NCI-H82 treated with DMSO at 0.1 percent for 48 hours (cell line): ENCODE measurements at regions not wholly inside any gene's neighbourhood (a gene's known extent, or its start where the extent isn't known, plus 50 kb on each side); places are given as distances from the start of the nearest gene placed in this dataset.

Source experiments
- DNase-seq: peaks from one replicate; lab custom pipeline; 2025; ENCODE audit not compliant: unreplicated experiment; lab: John Stamatoyannopoulos, UW

DNA sequence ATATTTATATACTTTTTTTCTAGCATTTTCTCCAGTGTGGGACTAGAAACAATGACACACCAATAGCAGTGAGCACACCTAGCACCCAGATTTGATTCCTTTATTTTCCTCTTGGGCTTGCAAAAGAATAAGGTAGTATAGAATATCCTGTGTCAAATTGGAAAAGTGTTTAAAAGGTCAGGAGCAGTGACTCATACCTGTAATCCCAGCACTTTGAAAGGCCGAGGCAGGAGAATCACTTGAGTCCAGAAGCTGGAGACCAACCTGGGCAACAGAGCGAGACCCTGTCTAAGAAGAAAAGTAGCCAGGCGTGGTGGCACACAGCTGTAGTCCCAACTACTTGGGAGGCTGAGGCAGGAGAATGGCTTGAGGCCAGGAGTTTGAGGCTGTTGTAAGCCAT is 53.8 kb upstream of the SGPP1 start:
- DNase-seq = no peak

DNA sequence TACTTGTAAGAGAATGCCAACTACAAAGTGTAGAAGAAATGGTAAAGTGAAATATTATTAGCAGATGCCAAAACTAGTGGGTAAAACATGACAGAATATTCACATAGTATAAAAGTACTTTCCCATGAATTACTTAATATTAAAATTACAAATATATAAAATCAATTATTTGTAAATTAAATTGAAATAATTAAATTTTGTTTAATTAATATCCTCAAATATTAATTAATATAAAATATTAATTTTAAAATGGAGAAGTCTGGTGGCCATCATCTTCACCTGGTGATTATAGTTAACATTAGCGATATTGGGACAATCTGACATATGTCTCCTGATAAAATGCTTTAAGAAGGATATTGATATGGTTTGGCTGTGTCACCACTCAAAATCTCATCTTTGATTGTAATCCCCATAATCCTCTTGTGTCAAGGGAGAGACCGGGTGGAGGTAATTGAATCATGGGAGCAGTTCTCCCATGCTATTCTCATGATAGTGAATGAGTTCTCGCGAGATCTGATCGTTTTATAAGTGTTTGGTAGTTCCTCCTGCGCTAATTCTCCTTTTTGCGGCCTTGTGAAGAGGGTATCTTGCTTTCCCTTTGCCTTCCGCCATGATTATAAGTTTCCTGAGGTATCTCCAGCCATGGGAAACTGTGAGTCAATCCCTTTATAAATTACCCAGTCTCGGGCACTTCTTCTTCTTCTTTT is 55.0 kb upstream of the SGPP1 start:
- DNase-seq = peak; percentile 18

DNA sequence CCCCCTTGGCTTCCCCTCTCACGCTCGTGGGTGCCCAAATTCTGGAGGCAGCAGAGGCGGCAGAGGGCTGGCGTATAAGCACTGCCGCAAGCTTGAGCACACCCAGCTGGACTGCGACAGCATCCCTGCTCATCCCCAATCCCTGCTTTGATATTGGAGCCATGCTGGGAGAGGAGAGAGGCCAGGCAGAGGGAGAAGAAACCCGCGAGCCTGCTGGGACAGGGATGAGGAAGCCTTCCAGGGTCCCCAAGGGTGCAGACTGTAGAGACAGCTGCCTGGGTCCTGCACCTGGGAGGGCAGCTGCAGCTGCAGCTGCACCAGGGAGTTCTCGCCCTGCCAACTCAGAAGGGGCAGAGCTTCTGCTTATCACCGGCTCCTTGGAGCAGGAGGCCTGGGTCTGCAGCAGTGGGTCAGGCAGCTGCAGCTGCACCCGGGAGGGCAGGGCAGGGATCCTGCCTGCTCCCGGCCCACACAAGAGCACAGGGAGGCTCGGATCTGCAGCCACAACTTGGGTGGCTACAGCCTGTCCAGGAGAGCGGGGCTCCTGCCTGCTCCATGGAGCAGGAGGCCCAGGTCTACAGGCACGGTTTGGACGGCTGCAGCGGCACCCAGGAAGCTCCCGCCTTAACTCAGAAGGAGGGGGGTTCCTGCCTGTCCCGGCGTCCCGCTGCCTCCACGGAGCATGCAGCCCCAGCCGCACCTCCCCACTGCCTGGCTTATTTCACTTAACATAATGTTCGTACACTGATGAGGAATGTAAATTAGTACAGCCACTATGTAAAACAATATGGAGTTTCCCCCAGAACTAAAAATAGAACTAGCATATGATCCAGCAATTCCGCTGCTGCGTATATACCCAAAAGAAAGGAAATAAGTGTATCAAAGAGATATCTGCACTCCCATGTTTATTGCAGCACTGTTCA is 60.4 kb upstream of the SGPP1 start:
- no peak for DNase-seq

DNA sequence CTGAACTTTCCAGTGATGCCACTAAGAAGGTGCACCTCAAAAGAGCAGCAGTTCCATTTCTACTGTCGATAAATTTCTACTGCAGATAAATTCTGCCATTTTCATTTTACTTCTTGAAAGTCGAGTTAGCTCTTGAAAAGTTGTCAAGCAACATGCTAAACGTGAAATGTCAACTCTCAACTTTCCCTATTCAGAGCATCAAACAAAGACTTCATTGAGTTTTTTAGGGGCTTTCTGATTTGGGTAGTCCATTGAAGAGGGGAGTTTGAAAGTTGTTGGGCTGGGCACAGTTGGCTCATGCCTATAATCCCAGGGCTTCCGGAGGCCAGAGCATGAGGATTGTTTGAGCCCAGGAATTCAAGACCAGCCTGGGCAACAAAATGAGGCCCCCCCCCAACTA is 59.4 kb upstream of the SYNE2 start:
- DNase-seq = no peak

DNA sequence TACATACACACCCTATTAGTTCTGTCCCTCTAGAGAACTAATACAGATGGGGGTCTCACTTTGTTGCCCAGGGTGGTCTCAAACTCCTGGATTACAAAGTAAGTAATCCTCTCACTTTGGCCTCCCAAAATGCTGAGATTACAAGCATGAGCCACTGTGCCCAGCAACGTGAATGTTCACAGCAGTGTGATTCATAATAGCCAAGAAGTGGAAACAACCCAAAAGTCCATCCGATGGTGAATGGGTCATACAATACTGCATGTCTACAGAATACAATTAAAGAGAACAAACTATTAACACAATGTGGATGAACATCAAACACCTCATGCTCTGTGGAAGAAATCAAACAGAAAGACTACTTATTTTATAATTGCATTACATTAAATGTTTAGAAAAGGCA is 57.3 kb upstream of the SYNE2 start:
- no peak for DNase-seq

DNA sequence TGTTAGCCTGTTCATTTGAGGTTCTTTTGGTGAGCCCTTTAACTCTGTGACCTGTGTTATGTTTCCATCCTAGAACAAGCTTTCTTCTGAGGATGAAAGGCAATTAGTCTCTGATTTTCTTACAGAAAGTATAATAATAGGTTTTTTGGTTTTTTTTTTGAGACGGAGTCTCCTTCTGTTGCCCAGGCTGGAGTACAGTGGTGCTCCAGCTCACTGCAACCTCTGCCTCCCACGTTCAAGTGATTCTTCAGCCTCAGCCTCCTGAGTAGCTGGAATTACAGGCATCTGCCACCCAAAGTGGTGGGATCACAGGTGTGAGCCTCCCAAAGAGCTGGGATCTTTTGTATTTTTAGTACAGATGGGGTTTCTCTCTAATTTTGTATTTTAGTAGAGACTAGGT is 52.7 kb upstream of the SYNE2 start:
- no peak for DNase-seq

DNA sequence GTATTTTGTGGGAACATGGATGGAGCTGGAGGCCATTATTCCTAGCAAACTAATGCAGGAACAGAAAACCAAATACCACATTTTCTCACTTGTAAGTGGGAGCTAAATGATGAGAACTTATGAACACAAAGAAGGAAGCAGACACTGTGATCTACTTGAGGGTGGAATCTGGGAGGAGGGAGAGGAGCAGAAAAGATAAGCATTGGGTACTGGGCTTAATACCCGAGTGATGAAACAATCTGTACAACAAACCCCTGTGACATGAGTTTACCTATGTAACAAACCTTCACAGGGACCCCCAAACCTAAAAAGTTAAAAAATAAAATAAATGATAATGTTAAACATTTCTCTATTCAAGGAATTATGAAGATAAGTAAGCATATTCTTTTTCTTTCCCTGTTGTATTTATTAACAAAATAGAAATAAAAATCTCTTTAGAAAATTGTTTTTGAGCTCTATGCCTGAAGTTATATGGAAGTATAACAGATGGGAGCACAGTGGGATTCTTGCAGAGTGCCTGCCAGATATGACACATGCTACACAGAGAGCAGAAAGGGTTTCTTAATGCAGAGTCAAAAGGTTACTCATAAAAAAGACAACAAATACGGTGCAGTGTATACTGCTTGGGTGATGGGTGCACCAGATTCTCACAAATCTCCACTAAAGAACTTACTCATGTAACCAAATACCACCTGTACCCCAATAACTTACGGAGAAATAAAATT is 52.0 kb upstream of the SYNE2 start:
- no peak for DNase-seq
